GM23338 (cell line): ENCODE measurements at regions not wholly inside any gene's neighbourhood (a gene's known extent, or its start where the extent isn't known, plus 50 kb on each side); places are given as distances from the start of the nearest gene placed in this dataset.

ENCODE experiments used
- ATAC-seq: fragments of 200-7000 bp; cut with Tn5 transposase; 3 replicates; pipeline ENCODE4 v1.9.1; 2020
- DNase-seq: peaks from one replicate; pipeline ENCODE4 v3.0.0-alpha.2; 2015; ENCODE audit warnings: low spot score
- H2AFZ ChIP-seq: fragments of 200-600 bp; sonication (generic); 2 replicates; pipeline ENCODE4 v1.8.0; 2016; ENCODE audit warnings: antibody characterized with exemption, mild to moderate bottlenecking, moderate library complexity
- H3F3A ChIP-seq: fragments of 200-600 bp; sonication (generic); replicated peaks from 2 replicates; pipeline ENCODE4 v1.8.0; 2017; ENCODE audit warnings: antibody characterized with exemption, mixed run types, low read depth
- H3K27ac ChIP-seq: fragments of 200-600 bp; sonication (generic); 2 replicates; pipeline ENCODE4 v1.6.1; 2016; ENCODE audit warnings: low read depth
- H3K27me3 ChIP-seq: fragments of 200-600 bp; sonication (generic); 2 replicates; pipeline ENCODE4 v1.8.0; 2016; ENCODE audit warnings: mild to moderate bottlenecking, mixed run types, moderate library complexity; ENCODE audit not compliant: insufficient read depth
- H3K36me3 ChIP-seq: fragments of 200-600 bp; sonication (generic); 2 replicates; pipeline ENCODE4 v1.8.0; 2016; ENCODE audit warnings: mild to moderate bottlenecking; ENCODE audit not compliant: insufficient read depth
- H3K4me1 ChIP-seq: fragments of 200-600 bp; sonication (generic); 2 replicates; pipeline ENCODE4 v1.8.0; 2016; ENCODE audit warnings: mild to moderate bottlenecking, moderate library complexity; ENCODE audit not compliant: insufficient read depth
- H3K4me2 ChIP-seq: fragments of 200-600 bp; sonication (generic); 2 replicates; pipeline ENCODE4 v1.7.1; 2017; ENCODE audit warnings: mixed run types
- H3K4me3 ChIP-seq: fragments of 200-600 bp; sonication (generic); 2 replicates; pipeline ENCODE4 v1.6.1; 2016; ENCODE audit warnings: mixed run types
- H3K79me2 ChIP-seq: fragments of 200-600 bp; sonication (generic); replicated peaks from 2 replicates; pipeline ENCODE4 v1.8.0; 2017; ENCODE audit warnings: mild to moderate bottlenecking; ENCODE audit not compliant: insufficient read depth
- H3K9me2 ChIP-seq: fragments of 200-600 bp; sonication (generic); 2 replicates; pipeline ENCODE4 v1.8.0; 2017; ENCODE audit not compliant: insufficient read depth
- H4K20me1 ChIP-seq: fragments of 200-600 bp; sonication (generic); replicated peaks from 2 replicates; pipeline ENCODE4 v1.8.0; 2017; ENCODE audit warnings: mild to moderate bottlenecking; ENCODE audit not compliant: insufficient read depth
- H3K27ac Mint-ChIP-seq: 2 replicates; pipeline ENCODE4 v1.8.0; 2020; ENCODE audit warnings: inconsistent platforms, mild to moderate bottlenecking, moderate library complexity, mixed read lengths
- H3K27me3 Mint-ChIP-seq: 3 replicates; pipeline ENCODE4 v1.8.0; 2022; ENCODE audit warnings: low read depth, mild to moderate bottlenecking, moderate library complexity, mixed read lengths, inconsistent platforms; ENCODE audit not compliant: insufficient read depth, poor library complexity
- H3K36me3 Mint-ChIP-seq: 3 replicates; pipeline ENCODE4 v1.8.0; 2021; ENCODE audit warnings: low read depth, mild to moderate bottlenecking, inconsistent platforms, moderate library complexity, mixed read lengths
- H3K4me1 Mint-ChIP-seq: 3 replicates; pipeline ENCODE4 v1.8.0; 2020; ENCODE audit warnings: mild to moderate bottlenecking, inconsistent platforms, mixed read lengths
- H3K4me3 Mint-ChIP-seq: 3 replicates; pipeline ENCODE4 v1.8.0; 2021; ENCODE audit warnings: moderate library complexity, mild to moderate bottlenecking, inconsistent platforms, mixed read lengths
- H3K9me3 Mint-ChIP-seq: 3 replicates; pipeline ENCODE4 v1.8.0; 2020; ENCODE audit warnings: moderate library complexity, mild to moderate bottlenecking, inconsistent platforms, mixed read lengths
- CTCF ChIP-seq, 2 experiments: fragments of 200-600 bp in 1 of 2; sonication (generic) in 1 of 2; conservative IDR thresholded peaks; 2 replicates each; pipeline versions ENCODE4 v1.5.1 to v1.6.1; 2016 to 2017; ENCODE audit warnings: antibody characterized with exemption in 2 of 2, low read depth in 2 of 2, mild to moderate bottlenecking in 2 of 2, moderate library complexity in 1 of 2
- ETS1 ChIP-seq: IDR thresholded peaks from 2 replicates; pipeline ENCODE4 v1.6.1; 2016; ENCODE audit warnings: antibody characterized with exemption
- EZH2phosphoT487 ChIP-seq: fragments of 200-600 bp; sonication (generic); IDR thresholded peaks from one replicate; pipeline ENCODE4 v1.8.1; 2018; ENCODE audit warnings: antibody characterized with exemption; ENCODE audit not compliant: unreplicated experiment
- JUNB ChIP-seq: IDR thresholded peaks from one replicate; pipeline ENCODE4 v1.6.1; 2016; ENCODE audit warnings: antibody characterized with exemption; ENCODE audit not compliant: unreplicated experiment
- NANOG ChIP-seq: IDR thresholded peaks from 2 replicates; pipeline ENCODE4 v1.6.1; 2016; ENCODE audit warnings: antibody characterized with exemption, borderline replicate concordance
- POLR2AphosphoS5 ChIP-seq: IDR thresholded peaks from 2 replicates; pipeline ENCODE4 v1.6.1; 2016; ENCODE audit warnings: antibody characterized with exemption, low read depth
- REST ChIP-seq: IDR thresholded peaks from one replicate; pipeline ENCODE4 v1.6.1; 2018; ENCODE audit warnings: antibody characterized with exemption; ENCODE audit not compliant: unreplicated experiment
- STAT1 ChIP-seq: IDR thresholded peaks from one replicate; pipeline ENCODE4 v1.6.1; 2016; ENCODE audit warnings: antibody characterized with exemption; ENCODE audit not compliant: unreplicated experiment
- ZNF114 ChIP-seq: fragments of 250-450 bp; sonication (Bioruptor Pico); IDR thresholded peaks from 2 replicates; pipeline ENCODE4 v1.5.0; 2020; ENCODE audit warnings: mild to moderate bottlenecking, moderate library complexity
- ZNF331 ChIP-seq: fragments of 250-450 bp; sonication (Bioruptor Pico); IDR thresholded peaks from 2 replicates; pipeline ENCODE4 v1.5.0; 2020; ENCODE audit warnings: low read depth, mild to moderate bottlenecking, moderate library complexity
- ZNF462 ChIP-seq: fragments of 250-450 bp; sonication (Bioruptor Pico); IDR thresholded peaks from 2 replicates; pipeline ENCODE4 v1.5.0; 2020; ENCODE audit warnings: mild to moderate bottlenecking, moderate library complexity

GRCh38 chr4:148975464-148975863 lies 533.2 kb upstream of the NR3C2 start (continued):
- no peak for TF ChIP-seq CTCF (conservative IDR thresholded peaks at IDR 0.05; ENCODE audit: low read depth in 2 of 2)

GRCh38 chr4:148965080-148965479 lies 522.9 kb upstream of the NR3C2 start:
- H3K27me3 Mint-ChIP-seq = no peaks in the 10 kb centered on the region
- DNase-seq (no peak), ATAC-seq (no peak)
- H3K4me1 Mint-ChIP-seq = no peaks in the 10 kb centered on the region
- H3K36me3 ChIP-seq = no peaks in the 10 kb centered on the region
- no peaks in the 10 kb centered on the region for H3K36me3 Mint-ChIP-seq
- H3K9me2 ChIP-seq = no peaks in the 10 kb centered on the region
- no peaks in the 10 kb centered on the region for H3K4me1 ChIP-seq
- no peaks in the 10 kb centered on the region for H4K20me1 ChIP-seq
- no peaks in the 10 kb centered on the region for H3K27me3 ChIP-seq
- no peak overlapping the region for H3K4me2 ChIP-seq
- no peak overlapping the region for H3K27ac ChIP-seq
- no peaks in the 10 kb centered on the region for H3F3A ChIP-seq
- H2AFZ ChIP-seq = no peak overlapping the region
- H3K79me2 ChIP-seq = no peaks in the 10 kb centered on the region
- H3K9me3 Mint-ChIP-seq = no peaks in the 10 kb centered on the region; the same call in 2 of the 3 replicates
- no peak overlapping the region for H3K4me3 Mint-ChIP-seq
- no peak overlapping the region for H3K27ac Mint-ChIP-seq
- no peak overlapping the region for H3K4me3 ChIP-seq
- TF ChIP-seq ZNF114 (CRISPR knock-in tag) = no peak
- TF ChIP-seq ZNF462 = no peak
- TF ChIP-seq STAT1 = no peak
- TF ChIP-seq ETS1 = no peak
- no peak for TF ChIP-seq NANOG
- no peak for TF ChIP-seq ZNF331 (CRISPR knock-in tag)
- TF ChIP-seq POLR2AphosphoS5 = no peak
- TF ChIP-seq REST = no peak
- TF ChIP-seq CTCF (conservative IDR thresholded peaks at IDR 0.05; ENCODE audit: low read depth in 2 of 2) = no peak
- no peak for TF ChIP-seq JUNB
- no peak for TF ChIP-seq EZH2phosphoT487
